OCI-LY7 (cell line): ENCODE measurements at regions not wholly inside any gene's neighbourhood (a gene's known extent, or its start where the extent isn't known, plus 50 kb on each side); places are given as distances from the start of the nearest gene placed in this dataset.

Source experiments
- EZH2phosphoT487 ChIP-seq: fragments of 200-600 bp; sonication (generic); IDR thresholded peaks from 2 replicates; pipeline ENCODE4 v1.6.1; 2018; ENCODE audit warnings: low read depth, borderline replicate concordance, mild to moderate bottlenecking, mixed run types, antibody characterized with exemption, low read length, moderate library complexity, mixed read lengths
- TF ChIP-seq, protein P1 (sequence below): fragments of 200-600 bp; sonication (generic); conservative IDR thresholded peaks from 2 replicates; pipeline ENCODE4 v1.5.1; 2014; ENCODE audit warnings: mild to moderate bottlenecking, antibody characterized with exemption, low read length, moderate library complexity, mixed read lengths

DNA sequence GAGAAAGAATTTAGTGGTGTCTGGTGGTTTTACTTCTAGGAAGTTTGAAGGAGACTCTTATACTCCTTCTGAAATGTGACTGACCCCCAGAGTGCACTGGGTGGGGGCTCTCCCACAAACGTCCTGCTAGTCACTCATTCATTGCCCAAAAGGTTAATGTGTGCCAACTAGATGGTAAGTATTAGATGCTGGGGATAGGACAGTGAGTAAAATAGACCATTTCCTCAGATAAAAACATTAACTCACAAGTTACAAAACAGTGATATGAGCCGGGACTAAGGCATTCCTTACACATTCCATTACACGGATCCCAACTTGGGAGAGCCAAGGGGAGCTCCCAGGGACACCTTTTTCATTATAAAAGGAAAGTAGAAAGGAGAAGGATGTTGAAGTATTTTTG lies 185.1 kb downstream of the ATXN7L3B start:
- TF ChIP-seq, protein P1, sequence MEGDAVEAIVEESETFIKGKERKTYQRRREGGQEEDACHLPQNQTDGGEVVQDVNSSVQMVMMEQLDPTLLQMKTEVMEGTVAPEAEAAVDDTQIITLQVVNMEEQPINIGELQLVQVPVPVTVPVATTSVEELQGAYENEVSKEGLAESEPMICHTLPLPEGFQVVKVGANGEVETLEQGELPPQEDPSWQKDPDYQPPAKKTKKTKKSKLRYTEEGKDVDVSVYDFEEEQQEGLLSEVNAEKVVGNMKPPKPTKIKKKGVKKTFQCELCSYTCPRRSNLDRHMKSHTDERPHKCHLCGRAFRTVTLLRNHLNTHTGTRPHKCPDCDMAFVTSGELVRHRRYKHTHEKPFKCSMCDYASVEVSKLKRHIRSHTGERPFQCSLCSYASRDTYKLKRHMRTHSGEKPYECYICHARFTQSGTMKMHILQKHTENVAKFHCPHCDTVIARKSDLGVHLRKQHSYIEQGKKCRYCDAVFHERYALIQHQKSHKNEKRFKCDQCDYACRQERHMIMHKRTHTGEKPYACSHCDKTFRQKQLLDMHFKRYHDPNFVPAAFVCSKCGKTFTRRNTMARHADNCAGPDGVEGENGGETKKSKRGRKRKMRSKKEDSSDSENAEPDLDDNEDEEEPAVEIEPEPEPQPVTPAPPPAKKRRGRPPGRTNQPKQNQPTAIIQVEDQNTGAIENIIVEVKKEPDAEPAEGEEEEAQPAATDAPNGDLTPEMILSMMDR, result no peak
- TF ChIP-seq EZH2phosphoT487, result no peak
